Naive B cell (primary cell): ENCODE measurements at regions not wholly inside any gene's neighbourhood (a gene's known extent, or its start where the extent isn't known, plus 50 kb on each side); places are given as distances from the start of the nearest gene placed in this dataset.
A peak's percentile ranks its signal among the peaks of the same experiment; 100 is the strongest.

Source experiments
- ATAC-seq, 2 donors: fragments of 150-1000 bp; cut with Tn5 transposase; 2 replicates each; pipeline ENCODE4 v1.10.0; 2021; ENCODE audit warnings: low read depth in 2 of 2, mild to moderate bottlenecking in 2 of 2, moderate library complexity in 2 of 2
- DNase-seq: peaks from one replicate; pipeline ENCODE4 v3.0.0; 2022
- H3K27ac Mint-ChIP-seq, 6 donors: one replicate each; pipeline ENCODE4 v1.8.0; 2020 to 2022; ENCODE audit warnings: mild to moderate bottlenecking in 6 of 6, mixed read lengths in 6 of 6, moderate library complexity in 5 of 6, inconsistent platforms in 2 of 6
- H3K27me3 Mint-ChIP-seq, 3 donors: one replicate each; pipeline ENCODE4 v1.8.0; 2021 to 2022; ENCODE audit warnings: mixed read lengths in 3 of 3, mild to moderate bottlenecking in 1 of 3
- H3K36me3 Mint-ChIP-seq, 2 donors: one replicate each; pipeline ENCODE4 v1.8.0; 2020 to 2022; ENCODE audit warnings: mixed read lengths in 2 of 2, inconsistent platforms in 1 of 2, mild to moderate bottlenecking in 1 of 2
- H3K4me1 Mint-ChIP-seq, 3 donors: one replicate each; pipeline ENCODE4 v1.8.0; 2020 to 2022; ENCODE audit warnings: mixed read lengths in 3 of 3, inconsistent platforms in 1 of 3, mild to moderate bottlenecking in 1 of 3, moderate library complexity in 1 of 3
- H3K4me3 Mint-ChIP-seq, 8 donors: one replicate each; pipeline ENCODE4 v1.8.0; 2020 to 2022; ENCODE audit warnings: mild to moderate bottlenecking in 8 of 8, mixed read lengths in 8 of 8, moderate library complexity in 8 of 8, inconsistent platforms in 2 of 8
- H3K9me3 Mint-ChIP-seq, 7 donors: one replicate each; pipeline ENCODE4 v1.8.0; 2020 to 2022; ENCODE audit warnings: mixed read lengths in 7 of 7, mild to moderate bottlenecking in 5 of 7, inconsistent platforms in 2 of 7, moderate library complexity in 1 of 7

DNA sequence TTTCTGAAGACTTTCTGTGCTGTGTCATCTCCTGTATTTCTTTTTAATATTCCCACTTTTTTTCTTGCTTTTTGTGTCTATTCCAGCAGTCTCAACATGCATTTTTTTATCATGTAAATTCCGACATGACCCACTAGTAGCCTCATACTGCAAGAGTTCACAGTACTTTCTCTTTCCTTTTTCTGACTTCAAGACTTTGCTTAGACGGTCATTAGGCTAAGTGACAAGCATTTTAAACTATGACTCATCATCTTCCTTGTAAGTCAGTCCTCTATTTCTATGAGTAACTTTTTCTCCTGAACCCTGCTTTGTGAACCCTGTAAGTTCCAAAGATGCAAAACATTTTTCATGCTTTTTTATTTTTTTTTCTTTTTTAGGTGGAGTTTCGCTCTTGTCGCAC is 381.2 kb downstream of the TXNL1 start:
- DNase-seq (no peak), ATAC-seq (no peak)
- Mint-ChIP-seq H3K27ac (peak overlapping the region in 2 of 6 donors; percentile 34 to 41), H3K36me3 (peaks cover 5 to 7% of the 10 kb centered on the region in 2 donors), H3K9me3 (peaks cover 0 to 4% (median 2%) of the 10 kb centered on the region in 7 donors), H3K4me1 (peaks cover 13 to 17% (median 16%) of the 10 kb centered on the region in 3 donors), H3K4me3 (peak overlapping the region in 2 of 8 donors; percentile 1 to 33), H3K27me3 (no peaks in the 10 kb centered on the region)

- peaks cover 0 to 4% (median 2%) of the 10 kb centered on the region in 7 donors for H3K9me3 Mint-ChIP-seq
- peaks cover 5 to 7% of the 10 kb centered on the region in 2 donors for H3K36me3 Mint-ChIP-seq
- H3K4me1 Mint-ChIP-seq: peaks cover 13 to 17% (median 16%) of the 10 kb centered on the region in 3 donors
- peak overlapping the region in 1 of 8 donors; percentile 21 for H3K4me3 Mint-ChIP-seq
- ATAC-seq: no peak
- H3K27ac Mint-ChIP-seq: no peak overlapping the region
- H3K27me3 Mint-ChIP-seq: no peaks in the 10 kb centered on the region
- no peak for DNase-seq
These were observed 381.7 kb downstream of the TXNL1 start for GRCh38 chr18:56256659-56257058.

DNA sequence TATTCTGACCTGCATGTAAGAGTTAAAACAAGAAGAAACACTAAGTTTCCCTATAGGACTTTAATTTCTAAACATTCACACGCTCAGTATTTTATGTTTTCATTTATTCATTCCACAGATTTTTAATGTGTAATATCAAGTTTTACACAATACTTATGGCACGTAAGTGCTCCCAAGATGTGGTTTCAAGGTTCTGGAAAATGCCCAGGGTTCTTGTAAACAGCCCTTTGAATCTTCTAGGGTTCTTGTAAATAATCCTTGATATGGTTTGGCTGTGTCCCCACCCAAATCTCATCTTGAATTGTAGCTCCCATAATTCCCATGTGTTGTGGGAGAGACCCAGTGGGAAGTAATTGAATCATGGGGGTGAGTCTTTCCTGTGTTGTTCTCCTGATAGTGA is 383.0 kb downstream of the TXNL1 start:
- Mint-ChIP-seq H3K27ac (no peak overlapping the region), H3K4me1 (peaks cover 16 to 21% (median 19%) of the 10 kb centered on the region in 3 donors)

GRCh38 chr18:56252456-56252855 is 385.9 kb downstream of the TXNL1 start:
- no peak overlapping the region for H3K27ac Mint-ChIP-seq

More for the DNA sequence above, 383.0 kb downstream of the TXNL1 start:
- Mint-ChIP-seq H3K4me3 (no peak overlapping the region), H3K27me3 (no peaks in the 10 kb centered on the region), H3K36me3 (peaks cover 5 to 7% of the 10 kb centered on the region in 2 donors), H3K9me3 (peaks cover 0 to 4% (median 2%) of the 10 kb centered on the region in 7 donors)
- ATAC-seq (no peak), DNase-seq (no peak)

DNA sequence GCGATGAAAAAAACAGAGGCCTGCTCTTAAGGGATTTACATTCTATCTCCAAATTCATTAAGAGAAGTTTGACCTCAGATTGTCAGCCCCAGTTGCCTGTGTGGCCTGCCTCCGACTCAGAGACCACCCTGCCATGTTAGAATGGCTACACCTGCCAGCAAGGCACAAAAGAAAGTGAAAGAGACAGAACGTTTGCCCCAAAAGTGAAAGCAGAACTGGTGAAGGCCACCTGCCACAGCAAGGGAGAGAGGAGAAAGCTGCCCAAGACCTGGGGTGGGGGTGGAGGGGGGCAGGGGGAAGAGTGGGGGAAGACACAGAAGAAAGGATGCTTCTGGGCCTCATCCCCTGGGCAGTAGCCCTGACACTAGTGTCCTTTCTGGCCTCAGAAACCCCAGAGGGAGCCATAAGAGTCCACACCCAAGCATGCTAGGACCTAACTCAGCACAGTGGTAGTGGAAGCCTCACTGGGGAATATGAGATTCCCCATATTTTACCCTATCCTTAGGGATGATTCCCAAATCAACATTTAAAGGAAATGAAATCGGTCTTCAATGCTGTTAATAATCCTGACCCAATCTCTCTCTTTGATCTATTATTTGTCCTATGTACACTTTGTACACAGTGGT is 389.7 kb downstream of the TXNL1 start:
- Mint-ChIP-seq H3K4me1 (peaks cover 41 to 47% (median 44%) of the 10 kb centered on the region in 3 donors), H3K27ac (peak overlapping the region in 5 of 6 donors; percentile 64 to 89 (median 87)), H3K27me3 (no peaks in the 10 kb centered on the region), H3K4me3 (peak overlapping the region; percentile 3 to 86 (median 68)), H3K9me3 (peaks cover 0 to 4% (median 0%) of the 10 kb centered on the region in 7 donors), H3K36me3 (no peaks in the 10 kb centered on the region)
- ATAC-seq (peak; percentile 97 to 98), DNase-seq (peak; percentile 74)

More at GRCh38 chr18:56252456-56252855, 385.9 kb downstream of the TXNL1 start:
- no peak overlapping the region for H3K4me3 Mint-ChIP-seq
- H3K4me1 Mint-ChIP-seq: peaks cover 33 to 38% (median 34%) of the 10 kb centered on the region in 3 donors
- no peak for ATAC-seq
- peaks cover 0 to 8% (median 2%) of the 10 kb centered on the region in 7 donors for H3K9me3 Mint-ChIP-seq
- DNase-seq: no peak
- H3K27me3 Mint-ChIP-seq: no peaks in the 10 kb centered on the region
- peaks cover 0 to 7% of the 10 kb centered on the region in 2 donors for H3K36me3 Mint-ChIP-seq

GRCh38 chr18:56246916-56247315 is 391.5 kb downstream of the TXNL1 start:
- ATAC-seq (no peak), DNase-seq (no peak)
- no peaks in the 10 kb centered on the region for H3K36me3 Mint-ChIP-seq
- H3K9me3 Mint-ChIP-seq: peaks cover 0 to 4% (median 0%) of the 10 kb centered on the region in 7 donors
- no peak overlapping the region for H3K27ac Mint-ChIP-seq
- H3K4me1 Mint-ChIP-seq: peaks cover 41 to 47% (median 44%) of the 10 kb centered on the region in 3 donors
- peak overlapping the region in 1 of 8 donors; percentile 31 for H3K4me3 Mint-ChIP-seq
- H3K27me3 Mint-ChIP-seq: no peaks in the 10 kb centered on the region

DNA sequence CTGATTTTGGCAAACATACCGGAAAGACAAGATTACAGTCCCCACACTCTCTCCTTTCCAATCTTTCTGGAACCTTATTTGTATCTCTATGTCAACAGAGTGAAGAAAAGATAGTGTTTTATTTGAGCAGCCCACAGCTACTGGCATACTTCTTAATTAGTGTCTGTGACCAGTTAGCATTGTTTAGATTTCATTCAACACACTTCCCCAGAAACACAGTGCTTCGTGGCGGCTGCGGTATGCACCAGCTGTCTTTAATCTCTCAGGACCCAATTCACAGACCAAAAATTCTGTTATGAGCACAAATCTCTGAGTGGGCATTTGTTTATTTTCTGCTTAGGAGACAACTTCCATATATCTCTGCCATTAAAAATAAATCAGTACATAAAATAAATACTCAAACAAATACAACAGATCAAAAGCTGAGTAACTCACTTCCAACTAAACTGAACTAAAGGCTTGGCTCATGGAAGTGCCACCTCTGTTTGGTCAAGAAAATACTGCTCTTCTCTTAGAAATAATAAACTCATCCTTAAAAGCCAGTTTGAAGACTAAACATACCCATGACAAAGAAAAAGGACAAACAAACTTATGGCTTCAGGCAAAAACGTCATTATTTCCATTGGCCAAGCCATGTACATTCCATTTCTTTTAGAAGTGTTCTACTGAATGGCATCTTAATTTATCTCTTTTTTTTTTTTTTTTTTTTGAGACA is 392.4 kb downstream of the TXNL1 start:
- ATAC-seq (no peak), DNase-seq (no peak)
- Mint-ChIP-seq H3K27me3 (no peaks in the 10 kb centered on the region), H3K9me3 (peaks cover 0 to 4% (median 0%) of the 10 kb centered on the region in 7 donors), H3K4me1 (peaks cover 41 to 47% (median 44%) of the 10 kb centered on the region in 3 donors), H3K36me3 (no peaks in the 10 kb centered on the region), H3K4me3 (peak overlapping the region in 4 of 8 donors; percentile 9 to 21 (median 12)), H3K27ac (peak overlapping the region in 5 of 6 donors; percentile 1 to 78 (median 35))

DNA sequence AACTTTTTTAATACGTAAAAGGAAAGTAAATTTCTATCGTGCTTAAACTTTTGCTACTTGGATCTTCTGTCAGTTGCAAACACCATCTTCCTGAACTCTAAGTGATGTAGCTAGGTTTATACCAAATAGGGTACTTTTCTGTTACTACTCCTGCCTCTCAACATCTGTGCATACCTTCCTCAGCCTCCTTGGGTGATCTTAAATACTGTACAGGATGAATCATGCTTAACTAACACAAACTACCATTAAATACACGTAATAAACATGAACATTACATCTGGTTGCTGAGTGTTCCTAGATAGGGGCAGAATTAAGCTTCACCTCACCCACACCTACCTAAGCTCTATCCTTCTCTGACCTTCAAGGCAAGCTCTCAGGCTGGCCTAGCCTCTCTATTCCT is 398.0 kb downstream of the TXNL1 start:
- no peak overlapping the region for H3K4me3 Mint-ChIP-seq
- H3K27me3 Mint-ChIP-seq: no peaks in the 10 kb centered on the region
- peaks cover 16 to 27% (median 24%) of the 10 kb centered on the region in 3 donors for H3K4me1 Mint-ChIP-seq
- no peaks in the 10 kb centered on the region for H3K36me3 Mint-ChIP-seq
- no peaks in the 10 kb centered on the region for H3K9me3 Mint-ChIP-seq
- no peak for DNase-seq
- no peak overlapping the region for H3K27ac Mint-ChIP-seq
- ATAC-seq: no peak

GRCh38 chr18:56238576-56238975 is 399.8 kb downstream of the TXNL1 start:
- Mint-ChIP-seq H3K4me1 (peaks cover 26 to 39% (median 36%) of the 10 kb centered on the region in 3 donors), H3K9me3 (peaks cover 0 to 1% (median 0%) of the 10 kb centered on the region in 7 donors), H3K27ac (peak overlapping the region in 3 of 6 donors; percentile 32 to 85 (median 84)), H3K4me3 (peak overlapping the region in 1 of 8 donors; percentile 79), H3K36me3 (no peaks in the 10 kb centered on the region), H3K27me3 (no peaks in the 10 kb centered on the region)
- no peak for DNase-seq
- ATAC-seq: no peak

DNA sequence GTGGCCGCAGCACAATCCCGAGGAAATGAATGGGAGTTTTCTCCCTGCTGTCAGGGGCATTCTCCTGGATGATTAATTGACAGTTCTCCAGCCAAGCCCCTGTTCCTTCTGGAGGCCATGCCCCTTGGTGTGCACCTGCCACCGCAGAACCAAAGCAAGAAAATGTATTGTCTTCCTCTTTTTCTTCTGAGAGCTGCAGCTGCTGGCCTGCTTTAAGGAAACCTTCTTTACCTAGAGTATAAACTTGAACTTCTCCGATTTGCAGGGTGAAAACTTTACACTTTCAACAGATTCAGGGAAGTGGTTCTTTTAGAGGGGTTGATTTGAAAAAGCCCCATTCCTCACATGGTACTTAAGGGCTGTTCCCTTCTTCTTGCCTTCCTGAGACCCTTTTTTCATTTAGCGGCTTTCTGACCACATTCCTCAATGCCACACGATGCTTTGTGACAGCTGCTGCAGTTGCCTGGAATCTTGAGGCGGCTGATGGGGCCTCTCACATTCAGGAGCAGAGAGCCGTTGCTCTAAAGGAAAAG is 402.8 kb downstream of the TXNL1 start:
- Mint-ChIP-seq H3K27me3 (no peaks in the 10 kb centered on the region), H3K4me1 (peaks cover 26 to 39% (median 36%) of the 10 kb centered on the region in 3 donors), H3K27ac (peak overlapping the region; percentile 81 to 98 (median 97)), H3K9me3 (peaks cover 7 to 28% (median 11%) of the 10 kb centered on the region in 7 donors), H3K36me3 (peaks cover 3 to 16% of the 10 kb centered on the region in 2 donors), H3K4me3 (peak overlapping the region; percentile 0 to 85 (median 54))
- ATAC-seq (peak; percentile 90), DNase-seq (peak; percentile 79)

DNA sequence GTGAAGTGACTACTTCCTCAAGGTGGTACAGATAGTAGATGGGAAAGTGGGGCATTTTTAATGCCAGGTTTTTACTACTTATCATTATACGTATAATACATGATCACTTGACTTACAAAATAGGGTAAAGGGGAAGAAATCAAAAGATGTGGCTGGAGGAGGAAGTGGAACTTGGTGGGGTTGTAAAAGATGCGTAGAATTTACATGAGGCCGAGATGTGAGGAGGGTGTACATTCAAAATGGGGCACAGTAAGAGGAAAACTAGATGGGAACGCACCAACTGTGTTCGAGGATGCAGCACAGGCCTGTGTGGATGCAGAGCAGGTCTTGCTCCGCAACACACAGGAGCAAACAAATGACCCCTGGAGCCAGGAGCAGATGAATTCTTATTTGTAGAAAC is 403.3 kb downstream of the TXNL1 start:
- Mint-ChIP-seq H3K4me3 (peak overlapping the region; percentile 0 to 83 (median 54)), H3K36me3 (peaks cover 3 to 21% of the 10 kb centered on the region in 2 donors), H3K27me3 (no peaks in the 10 kb centered on the region), H3K9me3 (peaks cover 9 to 33% (median 16%) of the 10 kb centered on the region in 7 donors), H3K27ac (peak overlapping the region; percentile 65 to 98 (median 97)), H3K4me1 (peaks cover 26 to 39% (median 36%) of the 10 kb centered on the region in 3 donors)
- DNase-seq (peak; percentile 69), ATAC-seq (peak; percentile 67 to 68)

DNA sequence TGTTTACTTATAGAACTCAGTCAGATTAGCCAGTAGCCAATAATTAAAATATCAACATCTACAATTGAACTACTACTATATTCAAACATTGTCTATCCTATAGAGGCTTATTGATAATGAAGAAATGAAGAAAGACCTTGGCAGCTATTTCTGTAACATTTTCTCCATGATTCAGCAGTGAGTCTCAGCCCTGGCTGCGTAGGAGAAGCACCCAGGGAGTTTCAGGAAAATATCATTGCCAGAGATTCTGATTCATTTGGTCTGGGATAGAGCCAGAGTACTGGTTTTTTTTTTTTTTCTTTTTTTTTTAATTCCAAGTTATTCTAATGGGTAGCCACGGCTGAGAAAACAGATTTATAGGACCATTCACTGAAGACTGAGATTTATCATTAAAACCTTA is 404.8 kb downstream of the TXNL1 start:
- Mint-ChIP-seq H3K27me3 (no peaks in the 10 kb centered on the region), H3K4me1 (peaks cover 26 to 37% (median 36%) of the 10 kb centered on the region in 3 donors), H3K4me3 (no peak overlapping the region), H3K9me3 (peaks cover 9 to 36% (median 19%) of the 10 kb centered on the region in 7 donors), H3K27ac (peak overlapping the region in 1 of 6 donors; percentile 63), H3K36me3 (peaks cover 3 to 27% of the 10 kb centered on the region in 2 donors)
- ATAC-seq (no peak), DNase-seq (no peak)

DNA sequence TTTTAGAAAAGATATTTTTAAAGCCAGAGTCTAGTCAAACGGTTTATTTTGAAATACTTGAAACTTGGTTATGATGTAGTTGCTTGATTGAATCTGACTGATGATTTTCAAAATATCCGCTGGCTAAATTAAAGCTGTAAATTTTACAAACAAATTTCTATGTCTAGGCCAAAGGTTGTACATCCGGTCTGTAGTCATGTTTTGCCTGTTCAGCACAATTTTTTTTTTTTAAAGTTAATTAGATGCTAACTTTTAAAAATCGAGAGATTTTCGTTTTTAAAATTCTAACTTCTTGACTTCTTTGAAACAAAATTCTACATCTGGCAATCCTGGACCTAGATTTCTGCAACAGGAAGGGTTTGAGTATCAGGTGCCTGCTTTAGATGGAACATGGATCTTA is 412.4 kb downstream of the TXNL1 start:
- DNase-seq (no peak), ATAC-seq (no peak)
- Mint-ChIP-seq H3K27ac (no peak overlapping the region), H3K4me3 (no peak overlapping the region), H3K4me1 (peaks cover 5 to 10% (median 8%) of the 10 kb centered on the region in 3 donors), H3K9me3 (peaks cover 5 to 23% (median 14%) of the 10 kb centered on the region in 7 donors), H3K27me3 (no peaks in the 10 kb centered on the region), H3K36me3 (peaks cover 8 to 23% of the 10 kb centered on the region in 2 donors)
